ENCODE measurements at regions not wholly inside any gene's neighbourhood (a gene's known extent, or its start where the extent isn't known, plus 50 kb on each side); places are given as distances from the start of the nearest gene placed in this dataset.

- TF ChIP-seq CTCF (IDR thresholded peaks at IDR 0.05), result no peak
- TF ChIP-seq KAT7 (CRISPR knock-in tag; IDR thresholded peaks at IDR 0.05; ENCODE audit: borderline replicate concordance), result no peak
- TF ChIP-seq JUN (CRISPR knock-in tag; IDR thresholded peaks at IDR 0.05), result no peak
- no peak for TF ChIP-seq HMGXB4 (CRISPR knock-in tag; IDR thresholded peaks at IDR 0.05)
- no peak for TF ChIP-seq ZNF423 (CRISPR knock-in tag; IDR thresholded peaks at IDR 0.05)
- TF ChIP-seq TEAD1 (CRISPR knock-in tag; IDR thresholded peaks at IDR 0.05), result no peak
- no peak for TF ChIP-seq ZNF416 (CRISPR knock-in tag; IDR thresholded peaks at IDR 0.05)
- no peak for TF ChIP-seq MAX (CRISPR knock-in tag; IDR thresholded peaks at IDR 0.05)
- no peak for TF ChIP-seq FOXP1 (CRISPR knock-in tag; IDR thresholded peaks at IDR 0.05; ENCODE audit: borderline replicate concordance)
- TF ChIP-seq ZBTB21 (CRISPR knock-in tag; IDR thresholded peaks at IDR 0.05; ENCODE audit: borderline replicate concordance), result no peak
- no peak for TF ChIP-seq SOX15 (CRISPR knock-in tag; IDR thresholded peaks at IDR 0.05)
- no peak for TF ChIP-seq PRDM15 (CRISPR knock-in tag; IDR thresholded peaks at IDR 0.05)
These were observed 260.7 kb downstream of the AJAP1 start for GRCh38 chr1:4915154-4915553.

Measured in WTC11 (cell line).